Liver (tissue), 3 donors: ENCODE measurements at regions not wholly inside any gene's neighbourhood (a gene's known extent, or its start where the extent isn't known, plus 50 kb on each side); places are given as distances from the start of the nearest gene placed in this dataset.

Experiments
- CTCF ChIP-seq: fragments of 150-350 bp; IDR thresholded peaks from 2 replicates; pipeline ENCODE4 v1.5.1; 2017; ENCODE audit warnings: improper control_type of control experiment, low read depth, low read length; ENCODE audit not compliant: missing input control
- REST ChIP-seq: IDR thresholded peaks from 2 replicates; pipeline ENCODE4 v1.6.1; 2016; ENCODE audit warnings: antibody characterized with exemption, mild to moderate bottlenecking
- TAF1 ChIP-seq: conservative IDR thresholded peaks from 2 replicates; pipeline ENCODE4 v1.6.1; 2016; ENCODE audit warnings: antibody characterized with exemption, mild to moderate bottlenecking
- YY1 ChIP-seq: IDR thresholded peaks from 2 replicates; pipeline ENCODE4 v1.6.1; 2016; ENCODE audit warnings: antibody characterized with exemption, mild to moderate bottlenecking
- ZBTB33 ChIP-seq: IDR thresholded peaks from 2 replicates; pipeline ENCODE4 v1.6.1; 2016; ENCODE audit warnings: antibody characterized with exemption
- donor health status: healthy.
- donor health status: healthy.

GRCh38 chr5:68428231-68428811 lies 212.8 kb downstream of the PIK3R1 start:
- TF ChIP-seq CTCF, result no peak
- no peak for TF ChIP-seq REST
- no peak for TF ChIP-seq ZBTB33
- no peak for TF ChIP-seq YY1
- TF ChIP-seq TAF1, result no peak
